ENCODE measurements at regions not wholly inside any gene's neighbourhood (a gene's known extent, or its start where the extent isn't known, plus 50 kb on each side); places are given as distances from the start of the nearest gene placed in this dataset.

- DNase-seq (ENCODE audit: low spot score) = no peak
- Histone ChIP-seq H3K27ac (replicated peaks; ENCODE audit: low read length) (no peak overlapping the region), H4K91ac (ENCODE audit: low read depth, low read length, poor library complexity) (no peak overlapping the region), H3K18ac (ENCODE audit: low read length) (peak overlapping the region; percentile 76), H3K4me3 (ENCODE audit: low read length in 2 of 2) (peak overlapping the region in 1 of 2 donors; percentile 12), H2BK5ac (ENCODE audit: low read length) (no peak overlapping the region), H2BK15ac (ENCODE audit: low read length) (no peak overlapping the region), H2AFZ (ENCODE audit: low read length) (no peak overlapping the region), H3K4me2 (ENCODE audit: insufficient read depth, low read length, poor library complexity, severe bottlenecking) (no peak overlapping the region), H2BK12ac (ENCODE audit: low read length) (no peak overlapping the region), H3K23ac (ENCODE audit: low read depth, low read length, poor library complexity) (no peak overlapping the region), H3K4me1 (ENCODE audit: control insufficient read depth in 2 of 2, insufficient read depth in 1 of 2, low read depth in 1 of 2, low read length in 2 of 2) (no peaks in the 10 kb centered on the region), H3K36me3 (replicated peaks in 1 of 2; ENCODE audit: control insufficient read depth in 2 of 2, insufficient read depth in 2 of 2, low read length in 2 of 2) (no peaks in the 10 kb centered on the region), H3K4ac (ENCODE audit: low read length) (no peak overlapping the region), H2BK120ac (ENCODE audit: low read depth, low read length) (no peak overlapping the region), H3K9me3 (replicated peaks in 1 of 2; ENCODE audit: control insufficient read depth in 2 of 2, insufficient read depth in 1 of 2, low read depth in 1 of 2, low read length in 2 of 2) (no peaks in the 10 kb centered on the region), H2AK5ac (ENCODE audit: low read depth, low read length) (no peak overlapping the region), H3K9ac (ENCODE audit: low read depth, low read length, poor library complexity) (no peak overlapping the region), H4K8ac (ENCODE audit: low read depth, low read length) (peak overlapping the region; percentile 43), H3K14ac (ENCODE audit: low read length) (peak overlapping the region; percentile 38), H3K79me1 (ENCODE audit: low read depth, low read length) (no peaks in the 10 kb centered on the region), H3K27me3 (ENCODE audit: control insufficient read depth in 3 of 3, insufficient read depth in 3 of 3, low read depth in 1 of 3, low read length in 3 of 3) (no peaks in the 10 kb centered on the region)
- WGBS, 2 donors (ENCODE audit: extremely low coverage in 2 of 2, insufficient read length in 2 of 2, insufficient replicate concordance in 1 of 2) = no CpG with 5 or more reads among the region's 10 CpGs
Observed at GRCh38 chr2:155600914-155601760, 731.4 kb downstream of the NR4A2 start.

GRCh38 chr2:155600296-155600695 is 732.2 kb downstream of the NR4A2 start:
- H4K8ac ChIP-seq (ENCODE audit: low read depth, low read length) = no peak overlapping the region
- H2BK15ac ChIP-seq (ENCODE audit: low read length) = no peak overlapping the region
- no peak overlapping the region for H2BK12ac ChIP-seq (ENCODE audit: low read length)
- no peak overlapping the region for H3K9ac ChIP-seq (ENCODE audit: low read depth, low read length, poor library complexity)
- H3K27me3 ChIP-seq (ENCODE audit: control insufficient read depth in 3 of 3, insufficient read depth in 3 of 3, low read depth in 1 of 3, low read length in 3 of 3) = no peaks in the 10 kb centered on the region
- no peak overlapping the region for H4K91ac ChIP-seq (ENCODE audit: low read depth, low read length, poor library complexity)
- no peak overlapping the region for H2BK5ac ChIP-seq (ENCODE audit: low read length)
- H3K4me3 ChIP-seq (ENCODE audit: low read length in 2 of 2) = no peak overlapping the region
- no peaks in the 10 kb centered on the region for H3K79me1 ChIP-seq (ENCODE audit: low read depth, low read length)
- H3K9me3 ChIP-seq (replicated peaks in 1 of 2; ENCODE audit: control insufficient read depth in 2 of 2, insufficient read depth in 1 of 2, low read depth in 1 of 2, low read length in 2 of 2) = no peaks in the 10 kb centered on the region
- H2AFZ ChIP-seq (ENCODE audit: low read length) = no peak overlapping the region
- H3K18ac ChIP-seq (ENCODE audit: low read length) = peak overlapping the region; percentile 58
- no peak overlapping the region for H3K14ac ChIP-seq (ENCODE audit: low read length)
- no peaks in the 10 kb centered on the region for H3K36me3 ChIP-seq (replicated peaks in 1 of 2; ENCODE audit: control insufficient read depth in 2 of 2, insufficient read depth in 2 of 2, low read length in 2 of 2)
- H3K4me1 ChIP-seq (ENCODE audit: control insufficient read depth in 2 of 2, insufficient read depth in 1 of 2, low read depth in 1 of 2, low read length in 2 of 2) = no peaks in the 10 kb centered on the region
- H3K4me2 ChIP-seq (ENCODE audit: insufficient read depth, low read length, poor library complexity, severe bottlenecking) = no peak overlapping the region
- DNase-seq (ENCODE audit: low spot score) = no peak
- H3K23ac ChIP-seq (ENCODE audit: low read depth, low read length, poor library complexity) = no peak overlapping the region
- no peak overlapping the region for H2AK5ac ChIP-seq (ENCODE audit: low read depth, low read length)
- no peak overlapping the region for H3K27ac ChIP-seq (replicated peaks; ENCODE audit: low read length)
- H3K4ac ChIP-seq (ENCODE audit: low read length) = no peak overlapping the region
- H2BK120ac ChIP-seq (ENCODE audit: low read depth, low read length) = no peak overlapping the region
- no CpG with 5 or more reads among the region's 10 CpGs for WGBS, 2 donors (ENCODE audit: extremely low coverage in 2 of 2, insufficient read length in 2 of 2, insufficient replicate concordance in 1 of 2)

GRCh38 chr2:155599834-155600233 is 732.7 kb downstream of the NR4A2 start:
- Histone ChIP-seq H3K4me2 (ENCODE audit: insufficient read depth, low read length, poor library complexity, severe bottlenecking) (no peak overlapping the region), H2BK12ac (ENCODE audit: low read length) (no peak overlapping the region), H4K8ac (ENCODE audit: low read depth, low read length) (no peak overlapping the region), H3K9me3 (replicated peaks in 1 of 2; ENCODE audit: control insufficient read depth in 2 of 2, insufficient read depth in 1 of 2, low read depth in 1 of 2, low read length in 2 of 2) (no peaks in the 10 kb centered on the region), H2BK120ac (ENCODE audit: low read depth, low read length) (no peak overlapping the region), H4K91ac (ENCODE audit: low read depth, low read length, poor library complexity) (no peak overlapping the region), H3K4ac (ENCODE audit: low read length) (no peak overlapping the region), H3K79me1 (ENCODE audit: low read depth, low read length) (no peaks in the 10 kb centered on the region), H3K27ac (replicated peaks; ENCODE audit: low read length) (no peak overlapping the region), H2BK5ac (ENCODE audit: low read length) (no peak overlapping the region), H3K36me3 (replicated peaks in 1 of 2; ENCODE audit: control insufficient read depth in 2 of 2, insufficient read depth in 2 of 2, low read length in 2 of 2) (no peaks in the 10 kb centered on the region), H3K9ac (ENCODE audit: low read depth, low read length, poor library complexity) (no peak overlapping the region), H3K4me3 (ENCODE audit: low read length in 2 of 2) (peak overlapping the region in 1 of 2 donors; percentile 35), H3K4me1 (ENCODE audit: control insufficient read depth in 2 of 2, insufficient read depth in 1 of 2, low read depth in 1 of 2, low read length in 2 of 2) (no peaks in the 10 kb centered on the region), H2AK5ac (ENCODE audit: low read depth, low read length) (no peak overlapping the region), H2AFZ (ENCODE audit: low read length) (no peak overlapping the region), H3K18ac (ENCODE audit: low read length) (peak overlapping the region; percentile 83), H2BK15ac (ENCODE audit: low read length) (no peak overlapping the region), H3K23ac (ENCODE audit: low read depth, low read length, poor library complexity) (peak overlapping the region; percentile 65), H3K27me3 (ENCODE audit: control insufficient read depth in 3 of 3, insufficient read depth in 3 of 3, low read depth in 1 of 3, low read length in 3 of 3) (no peaks in the 10 kb centered on the region), H3K14ac (ENCODE audit: low read length) (no peak overlapping the region)
- DNase-seq (ENCODE audit: low spot score) = no peak
- WGBS, 2 donors (ENCODE audit: extremely low coverage in 2 of 2, insufficient read length in 2 of 2, insufficient replicate concordance in 1 of 2) = no CpG with 5 or more reads among the region's 5 CpGs

DNA sequence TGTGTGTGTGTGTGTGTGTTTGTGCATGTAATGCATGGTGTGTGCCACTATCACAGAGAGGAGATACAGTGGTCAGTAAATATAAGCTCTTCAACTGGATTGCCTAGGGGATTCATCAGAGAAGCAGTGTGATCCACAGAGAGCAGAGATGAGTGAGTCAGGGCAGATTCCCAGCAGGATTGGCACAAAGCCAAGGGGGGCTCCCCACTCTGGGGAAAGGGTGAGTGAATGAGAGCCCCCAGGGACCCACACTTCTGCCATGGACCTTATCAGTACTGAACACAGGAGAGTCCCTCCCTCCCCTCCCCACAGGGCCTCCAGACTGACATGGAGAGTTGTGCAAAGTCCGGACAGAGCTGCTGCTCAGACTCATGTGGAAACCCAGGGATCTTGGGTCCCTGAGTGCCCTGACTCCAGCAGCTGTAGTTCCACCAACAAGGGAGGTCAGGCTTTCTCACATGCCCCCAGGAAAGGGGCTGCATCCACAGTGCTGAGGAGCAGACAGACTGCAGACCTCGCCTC is 748.8 kb downstream of the NR4A2 start:
- H2BK5ac ChIP-seq (ENCODE audit: low read length) = no peak overlapping the region
- no peak for DNase-seq (ENCODE audit: low spot score)
- no peak overlapping the region for H2BK15ac ChIP-seq (ENCODE audit: low read length)
- peaks cover 0 to 2% of the 10 kb centered on the region in 2 donors for H3K9me3 ChIP-seq (replicated peaks in 1 of 2; ENCODE audit: control insufficient read depth in 2 of 2, insufficient read depth in 1 of 2, low read depth in 1 of 2, low read length in 2 of 2)
- WGBS, 2 donors (ENCODE audit: extremely low coverage in 2 of 2, insufficient read length in 2 of 2, insufficient replicate concordance in 1 of 2) = no CpG with 5 or more reads among the region's 2 CpGs
- H4K91ac ChIP-seq (ENCODE audit: low read depth, low read length, poor library complexity) = no peak overlapping the region
- no peak overlapping the region for H2BK12ac ChIP-seq (ENCODE audit: low read length)
- no peak overlapping the region for H4K8ac ChIP-seq (ENCODE audit: low read depth, low read length)
- no peak overlapping the region for H3K4ac ChIP-seq (ENCODE audit: low read length)
- no peak overlapping the region for H3K23ac ChIP-seq (ENCODE audit: low read depth, low read length, poor library complexity)
- H3K4me3 ChIP-seq (ENCODE audit: low read length in 2 of 2) = no peak overlapping the region
- H3K4me2 ChIP-seq (ENCODE audit: insufficient read depth, low read length, poor library complexity, severe bottlenecking) = no peak overlapping the region
- H3K4me1 ChIP-seq (ENCODE audit: control insufficient read depth in 2 of 2, insufficient read depth in 1 of 2, low read depth in 1 of 2, low read length in 2 of 2) = no peaks in the 10 kb centered on the region
- no peak overlapping the region for H3K18ac ChIP-seq (ENCODE audit: low read length)
- H2BK120ac ChIP-seq (ENCODE audit: low read depth, low read length) = no peak overlapping the region
- H2AK5ac ChIP-seq (ENCODE audit: low read depth, low read length) = no peak overlapping the region
- no peak overlapping the region for H2AFZ ChIP-seq (ENCODE audit: low read length)
- H3K9ac ChIP-seq (ENCODE audit: low read depth, low read length, poor library complexity) = no peak overlapping the region
- H3K36me3 ChIP-seq (replicated peaks in 1 of 2; ENCODE audit: control insufficient read depth in 2 of 2, insufficient read depth in 2 of 2, low read length in 2 of 2) = no peaks in the 10 kb centered on the region
- no peak overlapping the region for H3K14ac ChIP-seq (ENCODE audit: low read length)
- H3K27me3 ChIP-seq (ENCODE audit: control insufficient read depth in 3 of 3, insufficient read depth in 3 of 3, low read depth in 1 of 3, low read length in 3 of 3) = no peaks in the 10 kb centered on the region
- H3K27ac ChIP-seq (replicated peaks; ENCODE audit: low read length) = no peak overlapping the region
- H3K79me1 ChIP-seq (ENCODE audit: low read depth, low read length) = no peaks in the 10 kb centered on the region

Measured in neuronal stem cell (in vitro differentiated cells).